Cardiac muscle cell (in vitro differentiated cells and primary cell): ENCODE measurements at regions not wholly inside any gene's neighbourhood (a gene's known extent, or its start where the extent isn't known, plus 50 kb on each side); places are given as distances from the start of the nearest gene placed in this dataset.

Experiments used
- DNase-seq, 2 donors: peaks; one replicate each; pipeline versions ENCODE4 v3.0.0 to v3.0.0-alpha.2; 2010 to 2017; ENCODE audit warnings: low read depth in 1 of 2, low spot score in 1 of 2
- H3K27ac ChIP-seq: fragments of 200-600 bp; sonication (generic); 2 replicates; pipeline ENCODE4 v1.5.1; 2016
- H3K27me3 ChIP-seq: fragments of 200-600 bp; sonication (generic); 2 replicates; pipeline ENCODE4 v1.6.0; 2016; ENCODE audit warnings: control low read depth
- H3K36me3 ChIP-seq: fragments of 200-600 bp; sonication (generic); 2 replicates; pipeline ENCODE4 v1.5.1; 2016; ENCODE audit warnings: control low read depth
- H3K4me1 ChIP-seq: fragments of 200-600 bp; sonication (generic); 2 replicates; pipeline ENCODE4 v1.8.1; 2017; ENCODE audit warnings: low read depth, mild to moderate bottlenecking, mixed run types
- H3K4me3 ChIP-seq: fragments of 200-600 bp; sonication (generic); 2 replicates; pipeline ENCODE4 v1.5.1; 2016; ENCODE audit warnings: mild to moderate bottlenecking
- H3K9me3 ChIP-seq: fragments of 200-600 bp; sonication (generic); 2 replicates; pipeline ENCODE4 v1.5.1; 2017; ENCODE audit warnings: low read depth, mild to moderate bottlenecking, control low read depth
- CTCF ChIP-seq: IDR thresholded peaks from 2 replicates; pipeline ENCODE4 v1.5.1; 2012; ENCODE audit warnings: low read depth, mild to moderate bottlenecking, low read length

GRCh38 chrX:46398874-46399273 is 146.3 kb downstream of the ZNF674 start:
- H3K27me3 ChIP-seq: no peaks in the 10 kb centered on the region
- no peak overlapping the region for H3K27ac ChIP-seq
- H3K4me1 ChIP-seq: no peaks in the 10 kb centered on the region
- no peak overlapping the region for H3K4me3 ChIP-seq
- no peak for DNase-seq
- H3K36me3 ChIP-seq: no peaks in the 10 kb centered on the region
- no peak for TF ChIP-seq CTCF
- no peaks in the 10 kb centered on the region for H3K9me3 ChIP-seq

DNA sequence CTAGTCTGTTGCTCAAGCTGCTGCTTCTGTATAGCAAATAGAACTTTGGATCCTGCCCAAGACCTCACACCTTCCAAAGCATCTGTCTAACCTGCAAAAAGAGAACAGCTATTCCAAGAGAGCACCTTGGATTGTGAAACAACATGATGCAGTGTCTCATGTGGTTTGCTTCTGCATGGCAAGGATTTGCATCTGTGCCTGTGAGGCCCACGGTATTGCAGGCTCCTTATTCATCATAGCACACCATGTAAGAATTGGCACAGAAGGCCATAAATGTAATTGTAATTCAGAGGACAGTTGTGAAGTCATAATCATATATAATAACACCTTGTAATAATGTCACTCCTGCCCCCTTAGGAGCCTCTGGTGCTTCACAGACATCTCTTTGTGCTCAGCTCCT is 147.1 kb downstream of the ZNF674 start:
- H3K27ac ChIP-seq: no peak overlapping the region
- no peaks in the 10 kb centered on the region for H3K9me3 ChIP-seq
- no peak for TF ChIP-seq CTCF
- H3K27me3 ChIP-seq: no peaks in the 10 kb centered on the region
- H3K4me3 ChIP-seq: no peak overlapping the region
- DNase-seq: no peak
- no peaks in the 10 kb centered on the region for H3K4me1 ChIP-seq
- H3K36me3 ChIP-seq: no peaks in the 10 kb centered on the region

DNA sequence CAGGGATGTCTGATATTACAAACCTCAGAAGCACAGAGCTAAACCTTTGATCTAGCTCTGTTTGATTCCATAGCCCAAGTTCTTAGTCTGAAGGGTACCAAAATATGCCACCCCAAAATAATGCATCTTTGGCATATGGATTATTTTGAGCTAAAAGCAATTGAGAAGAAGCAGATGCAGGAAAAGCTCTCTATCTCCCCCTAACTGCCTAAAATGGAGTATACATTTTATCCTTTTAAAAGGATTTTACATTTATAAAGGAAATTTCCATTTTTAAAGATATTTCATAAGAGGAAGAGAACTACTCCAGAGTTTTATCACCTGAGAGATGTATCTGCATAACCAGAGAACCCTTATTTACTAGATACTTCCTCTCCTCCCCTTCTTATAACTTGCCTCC is 158.7 kb downstream of the ZNF674 start:
- H3K27me3 ChIP-seq: no peaks in the 10 kb centered on the region

DNA sequence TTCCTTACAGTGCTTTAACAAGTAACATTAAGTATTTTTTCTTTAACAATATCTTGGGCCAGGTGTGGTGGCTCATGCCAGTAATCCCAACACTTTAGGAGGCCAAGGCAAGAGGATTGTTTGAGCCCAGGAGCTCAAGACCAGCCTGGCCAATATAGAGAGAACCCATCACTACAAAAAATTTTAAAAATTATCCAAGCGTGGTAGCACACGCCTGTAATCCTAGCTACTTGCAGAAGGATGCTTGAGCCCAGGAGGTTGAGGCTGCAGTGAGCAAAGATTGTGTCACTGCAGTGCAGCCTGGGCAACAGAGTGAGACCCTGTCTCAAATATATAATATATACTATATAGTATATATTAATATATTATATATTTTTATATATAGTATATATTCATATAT is 162.2 kb downstream of the ZNF674 start:
- DNase-seq: no peak
- Histone ChIP-seq H3K36me3 (no peaks in the 10 kb centered on the region), H3K4me1 (no peaks in the 10 kb centered on the region), H3K27me3 (no peaks in the 10 kb centered on the region), H3K9me3 (no peaks in the 10 kb centered on the region), H3K4me3 (no peak overlapping the region), H3K27ac (no peak overlapping the region)
- TF ChIP-seq CTCF: no peak

More for the DNA sequence above, 158.7 kb downstream of the ZNF674 start:
- Histone ChIP-seq H3K4me1 (no peaks in the 10 kb centered on the region), H3K36me3 (no peaks in the 10 kb centered on the region), H3K9me3 (no peaks in the 10 kb centered on the region), H3K27ac (no peak overlapping the region), H3K4me3 (no peak overlapping the region)
- DNase-seq: no peak
- peak; percentile 23 for TF ChIP-seq CTCF

DNA sequence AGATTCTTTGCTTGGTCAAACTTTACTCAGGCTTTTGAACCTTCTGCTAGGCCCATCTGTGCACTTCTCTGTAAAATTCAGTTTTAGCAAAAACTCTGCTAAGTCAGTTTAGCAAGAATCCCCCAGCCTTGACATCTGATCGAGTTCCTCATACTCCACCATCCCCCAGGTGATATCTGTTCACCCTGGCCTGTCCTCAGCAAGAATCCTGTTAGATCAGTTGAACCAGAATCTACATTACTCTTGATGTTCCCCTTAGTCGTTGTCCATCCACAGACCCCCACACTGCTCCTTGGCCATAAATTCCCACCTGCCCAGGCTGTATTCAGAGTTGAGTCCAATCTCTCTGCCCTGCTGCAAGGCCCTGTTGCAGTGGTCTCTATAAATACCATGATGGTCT is 162.6 kb downstream of the ZNF674 start:
- TF ChIP-seq CTCF: no peak

GRCh38 chrX:46381630-46382029 is 163.6 kb downstream of the ZNF674 start:
- H3K27ac ChIP-seq: no peak overlapping the region
- no peaks in the 10 kb centered on the region for H3K36me3 ChIP-seq
- TF ChIP-seq CTCF: peak; percentile 44
- no peaks in the 10 kb centered on the region for H3K9me3 ChIP-seq
- H3K4me1 ChIP-seq: no peaks in the 10 kb centered on the region
- H3K27me3 ChIP-seq: no peaks in the 10 kb centered on the region
- no peak overlapping the region for H3K4me3 ChIP-seq
- DNase-seq: peak; percentile 25 to 32

More for the DNA sequence above, 162.6 kb downstream of the ZNF674 start:
- H3K27ac ChIP-seq: no peak overlapping the region
- no peaks in the 10 kb centered on the region for H3K27me3 ChIP-seq
- no peak overlapping the region for H3K4me3 ChIP-seq
- H3K4me1 ChIP-seq: no peaks in the 10 kb centered on the region
- no peaks in the 10 kb centered on the region for H3K36me3 ChIP-seq
- no peaks in the 10 kb centered on the region for H3K9me3 ChIP-seq
- DNase-seq: no peak
